ENCODE measurements at regions not wholly inside any gene's neighbourhood (a gene's known extent, or its start where the extent isn't known, plus 50 kb on each side); places are given as distances from the start of the nearest gene placed in this dataset.

GRCh38 chr12:82040987-82041743 is 282.0 kb upstream of the PPFIA2 start:
- no peak for DNase-seq (ENCODE audit: low read depth, low spot score)

- no peak for DNase-seq (ENCODE audit: low read depth, low spot score)
Observed at GRCh38 chr12:82034769-82035168, 275.6 kb upstream of the PPFIA2 start.

- no peak for DNase-seq (ENCODE audit: low read depth, low spot score)
Observed at GRCh38 chr12:82029936-82030335, 270.8 kb upstream of the PPFIA2 start.

- DNase-seq (ENCODE audit: low read depth, low spot score), result no peak
Observed at GRCh38 chr12:82028772-82029171, 269.6 kb upstream of the PPFIA2 start.

- no peak for DNase-seq (ENCODE audit: low read depth, low spot score)
Observed at GRCh38 chr12:82027612-82028011, 268.5 kb upstream of the PPFIA2 start.

GRCh38 chr12:82025462-82025861 is 266.3 kb upstream of the PPFIA2 start:
- DNase-seq (ENCODE audit: low read depth, low spot score), result no peak

- DNase-seq (ENCODE audit: low read depth, low spot score), result peak; percentile 1
Observed at GRCh38 chr12:82019533-82019932, 260.4 kb upstream of the PPFIA2 start.

GRCh38 chr12:82015623-82016347 is 256.6 kb upstream of the PPFIA2 start:
- no peak for DNase-seq (ENCODE audit: low read depth, low spot score)

GRCh38 chr12:82012176-82012575 is 253.0 kb upstream of the PPFIA2 start:
- DNase-seq (ENCODE audit: low read depth, low spot score), result no peak

- DNase-seq (ENCODE audit: low read depth, low spot score), result no peak
Observed at GRCh38 chr12:82009524-82009923, 250.4 kb upstream of the PPFIA2 start.

- DNase-seq (ENCODE audit: low read depth, low spot score), result no peak
Observed at GRCh38 chr12:82008251-82008650, 249.1 kb upstream of the PPFIA2 start.

GRCh38 chr12:81998761-81999378 is 239.7 kb upstream of the PPFIA2 start:
- DNase-seq (ENCODE audit: low read depth, low spot score), result no peak

- peak; percentile 6 for DNase-seq (ENCODE audit: low read depth, low spot score)
Observed at GRCh38 chr12:81992461-81992860, 233.3 kb upstream of the PPFIA2 start.

GRCh38 chr12:81991868-81992267 is 232.7 kb upstream of the PPFIA2 start:
- no peak for DNase-seq (ENCODE audit: low read depth, low spot score)

GRCh38 chr12:81988362-81988761 is 229.2 kb upstream of the PPFIA2 start:
- no peak for DNase-seq (ENCODE audit: low read depth, low spot score)

GRCh38 chr12:81987371-81987770 is 228.2 kb upstream of the PPFIA2 start:
- no peak for DNase-seq (ENCODE audit: low read depth, low spot score)

- no peak for DNase-seq (ENCODE audit: low read depth, low spot score)
Observed at GRCh38 chr12:81976661-81977060, 217.5 kb upstream of the PPFIA2 start.

GRCh38 chr12:81974762-81975161 is 215.6 kb upstream of the PPFIA2 start:
- DNase-seq (ENCODE audit: low read depth, low spot score), result no peak

- no peak for DNase-seq (ENCODE audit: low read depth, low spot score)
Observed at GRCh38 chr12:81968421-81968820, 209.3 kb upstream of the PPFIA2 start.

GRCh38 chr12:81963636-81964035 is 204.5 kb upstream of the PPFIA2 start:
- DNase-seq (ENCODE audit: low read depth, low spot score), result no peak

GRCh38 chr12:81963026-81963425 is 203.9 kb upstream of the PPFIA2 start:
- no peak for DNase-seq (ENCODE audit: low read depth, low spot score)

- no peak for DNase-seq (ENCODE audit: low read depth, low spot score)
Observed at GRCh38 chr12:81962126-81962856, 203.1 kb upstream of the PPFIA2 start.

All from ELF-1 (cell line).